ENCODE measurements at regions not wholly inside any gene's neighbourhood (a gene's known extent, or its start where the extent isn't known, plus 50 kb on each side); places are given as distances from the start of the nearest gene placed in this dataset.

DNA sequence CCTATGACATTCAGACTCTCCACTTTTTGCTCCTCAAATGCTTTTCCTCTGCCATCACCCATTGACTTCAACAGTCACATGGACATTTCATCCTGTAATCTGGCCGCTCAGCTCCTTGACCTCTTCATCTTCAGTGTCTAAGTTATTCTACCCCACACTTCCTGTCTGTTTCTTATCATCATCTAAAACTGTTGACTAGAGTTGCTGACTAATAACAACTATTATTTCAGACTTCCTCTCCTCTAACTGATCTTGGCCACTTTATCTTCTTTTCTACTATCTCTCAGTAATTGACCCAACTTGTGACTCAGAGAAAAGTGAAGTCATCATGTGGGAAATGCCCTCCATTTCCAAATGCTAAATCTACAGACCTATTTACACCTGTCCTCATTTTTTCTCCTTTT lies 254.7 kb upstream of the TRPC7 start:
- H3K36me3 ChIP-seq (ENCODE audit: control insufficient read depth, insufficient read depth, low read length) = no peaks in the 10 kb centered on the region
- TF ChIP-seq, protein P1, sequence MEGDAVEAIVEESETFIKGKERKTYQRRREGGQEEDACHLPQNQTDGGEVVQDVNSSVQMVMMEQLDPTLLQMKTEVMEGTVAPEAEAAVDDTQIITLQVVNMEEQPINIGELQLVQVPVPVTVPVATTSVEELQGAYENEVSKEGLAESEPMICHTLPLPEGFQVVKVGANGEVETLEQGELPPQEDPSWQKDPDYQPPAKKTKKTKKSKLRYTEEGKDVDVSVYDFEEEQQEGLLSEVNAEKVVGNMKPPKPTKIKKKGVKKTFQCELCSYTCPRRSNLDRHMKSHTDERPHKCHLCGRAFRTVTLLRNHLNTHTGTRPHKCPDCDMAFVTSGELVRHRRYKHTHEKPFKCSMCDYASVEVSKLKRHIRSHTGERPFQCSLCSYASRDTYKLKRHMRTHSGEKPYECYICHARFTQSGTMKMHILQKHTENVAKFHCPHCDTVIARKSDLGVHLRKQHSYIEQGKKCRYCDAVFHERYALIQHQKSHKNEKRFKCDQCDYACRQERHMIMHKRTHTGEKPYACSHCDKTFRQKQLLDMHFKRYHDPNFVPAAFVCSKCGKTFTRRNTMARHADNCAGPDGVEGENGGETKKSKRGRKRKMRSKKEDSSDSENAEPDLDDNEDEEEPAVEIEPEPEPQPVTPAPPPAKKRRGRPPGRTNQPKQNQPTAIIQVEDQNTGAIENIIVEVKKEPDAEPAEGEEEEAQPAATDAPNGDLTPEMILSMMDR (IDR thresholded peaks at IDR 0.05; ENCODE audit: insufficient read depth, low read length, poor library complexity, severe bottlenecking) = no peak
- DNase-seq (ENCODE audit: low read depth) = no peak
- no peak overlapping the region for H3K4me3 ChIP-seq (ENCODE audit: low read depth, low read length)
- H3K27me3 ChIP-seq (ENCODE audit: control insufficient read depth, insufficient read depth, low read length) = no peaks in the 10 kb centered on the region

DNA sequence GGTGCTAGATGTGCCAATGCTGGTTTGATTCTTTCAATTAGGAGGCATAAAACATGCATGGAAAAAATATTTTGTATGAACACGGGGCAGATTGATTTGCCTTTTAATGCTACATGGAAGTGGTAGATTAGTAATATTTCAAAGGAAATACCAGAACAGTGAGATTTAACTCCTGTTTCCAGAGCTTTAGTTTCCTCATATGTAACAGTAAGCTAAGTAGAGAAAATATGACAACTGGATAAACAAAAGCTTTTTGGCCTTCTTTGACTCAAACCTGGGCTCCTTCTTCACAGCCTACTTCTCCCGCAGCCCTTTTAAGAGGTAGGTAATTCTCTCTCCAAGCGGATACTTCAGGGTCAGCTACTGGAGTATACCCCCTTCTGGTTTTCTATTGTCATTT lies 254.2 kb upstream of the TRPC7 start:
- no peaks in the 10 kb centered on the region for H3K27me3 ChIP-seq (ENCODE audit: control insufficient read depth, insufficient read depth, low read length)
- DNase-seq (ENCODE audit: low read depth) = no peak
- TF ChIP-seq, protein P1 (IDR thresholded peaks at IDR 0.05; ENCODE audit: insufficient read depth, low read length, poor library complexity, severe bottlenecking) = no peak
- H3K4me3 ChIP-seq (ENCODE audit: low read depth, low read length) = no peak overlapping the region
- no peaks in the 10 kb centered on the region for H3K36me3 ChIP-seq (ENCODE audit: control insufficient read depth, insufficient read depth, low read length)

DNA sequence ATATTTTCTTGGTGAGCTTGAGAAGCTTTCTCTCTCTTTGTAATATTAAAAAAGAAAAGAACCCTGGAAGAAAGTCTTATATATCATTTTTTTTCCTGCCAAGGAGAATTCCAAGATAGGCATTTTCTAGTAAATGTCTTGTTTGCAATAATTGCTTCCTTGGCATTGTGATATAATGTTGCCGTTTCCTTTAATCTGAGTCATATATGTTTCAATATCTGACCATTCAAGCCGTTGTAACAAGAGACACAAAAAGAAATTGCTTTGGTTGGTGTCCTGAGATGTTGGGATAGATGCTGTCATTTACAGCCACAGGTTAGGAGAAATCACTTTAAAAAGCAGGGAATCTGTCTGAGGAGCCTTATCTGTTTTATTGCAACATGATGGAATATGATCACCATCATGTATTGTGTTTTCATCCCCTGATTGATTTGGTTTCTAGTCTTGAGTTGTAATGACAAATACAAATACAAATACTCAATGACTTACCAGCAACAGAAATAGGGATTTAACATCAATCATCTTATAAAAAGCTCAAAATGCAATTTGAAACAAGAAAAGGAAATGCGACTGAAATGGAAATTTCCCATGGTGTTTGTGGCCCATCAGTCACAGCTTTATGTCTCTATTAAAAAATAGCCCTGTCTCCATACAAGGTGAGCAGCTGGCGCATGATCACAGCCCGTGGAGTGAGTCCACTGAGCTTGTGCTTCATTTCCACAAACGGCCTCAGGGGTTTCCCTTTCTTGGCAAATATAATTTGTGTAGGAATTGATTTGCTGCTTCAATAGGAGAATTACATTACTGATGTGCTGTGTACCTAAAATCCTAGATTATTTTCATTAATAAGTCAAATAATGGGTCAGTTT lies 250.1 kb upstream of the TRPC7 start:
- no peak for DNase-seq (ENCODE audit: low read depth)
- H3K27me3 ChIP-seq (ENCODE audit: control insufficient read depth, insufficient read depth, low read length) = no peaks in the 10 kb centered on the region
- no peak overlapping the region for H3K4me3 ChIP-seq (ENCODE audit: low read depth, low read length)
- TF ChIP-seq, protein P1 (IDR thresholded peaks at IDR 0.05; ENCODE audit: insufficient read depth, low read length, poor library complexity, severe bottlenecking) = no peak
- no peaks in the 10 kb centered on the region for H3K36me3 ChIP-seq (ENCODE audit: control insufficient read depth, insufficient read depth, low read length)

DNA sequence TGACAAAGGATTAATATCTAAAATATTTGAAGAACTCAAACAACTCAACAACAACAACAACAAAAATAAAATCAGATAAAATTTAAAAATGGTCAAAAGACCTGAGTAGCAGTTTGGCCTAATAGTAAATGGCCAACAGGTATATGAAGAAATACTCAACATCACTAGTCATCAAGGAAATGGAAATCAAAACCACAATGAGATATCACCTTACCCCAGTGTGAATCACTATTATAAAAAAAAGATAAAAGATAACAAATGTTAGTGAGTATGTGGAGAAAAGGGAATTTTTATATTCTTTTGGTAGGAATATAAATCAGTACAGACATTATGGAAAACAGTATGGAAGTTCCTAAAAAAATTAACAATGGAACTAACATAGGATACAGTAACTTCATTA lies 247.9 kb upstream of the TRPC7 start:
- no peak for DNase-seq (ENCODE audit: low read depth)
- no peaks in the 10 kb centered on the region for H3K27me3 ChIP-seq (ENCODE audit: control insufficient read depth, insufficient read depth, low read length)
- TF ChIP-seq, protein P1 (IDR thresholded peaks at IDR 0.05; ENCODE audit: insufficient read depth, low read length, poor library complexity, severe bottlenecking) = no peak
- H3K4me3 ChIP-seq (ENCODE audit: low read depth, low read length) = no peak overlapping the region
- H3K36me3 ChIP-seq (ENCODE audit: control insufficient read depth, insufficient read depth, low read length) = no peaks in the 10 kb centered on the region

DNA sequence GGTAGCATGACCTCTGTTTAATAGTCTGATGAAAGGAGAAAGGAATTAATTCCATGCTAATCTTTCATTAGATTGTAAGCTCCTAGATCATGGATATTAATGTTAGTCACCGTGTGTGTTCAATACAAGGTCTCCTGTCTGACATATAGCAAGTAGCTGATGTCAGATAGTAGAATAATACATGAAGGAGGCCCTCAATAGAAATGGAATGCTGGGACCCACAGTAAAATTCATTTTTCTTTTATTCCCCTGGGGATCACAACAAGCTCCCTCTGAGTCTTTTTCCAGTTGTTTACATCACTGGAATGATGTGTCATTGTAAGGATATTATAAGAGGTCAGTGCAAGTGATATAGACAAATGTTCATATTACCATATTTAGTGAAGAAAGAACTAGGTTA lies 240.3 kb upstream of the TRPC7 start:
- Histone ChIP-seq H3K4me3 (ENCODE audit: low read depth, low read length) (no peak overlapping the region), H3K27me3 (ENCODE audit: control insufficient read depth, insufficient read depth, low read length) (no peaks in the 10 kb centered on the region), H3K36me3 (ENCODE audit: control insufficient read depth, insufficient read depth, low read length) (no peaks in the 10 kb centered on the region)
- TF ChIP-seq, protein P1 (IDR thresholded peaks at IDR 0.05; ENCODE audit: insufficient read depth, low read length, poor library complexity, severe bottlenecking) = no peak
- no peak for DNase-seq (ENCODE audit: low read depth)

DNA sequence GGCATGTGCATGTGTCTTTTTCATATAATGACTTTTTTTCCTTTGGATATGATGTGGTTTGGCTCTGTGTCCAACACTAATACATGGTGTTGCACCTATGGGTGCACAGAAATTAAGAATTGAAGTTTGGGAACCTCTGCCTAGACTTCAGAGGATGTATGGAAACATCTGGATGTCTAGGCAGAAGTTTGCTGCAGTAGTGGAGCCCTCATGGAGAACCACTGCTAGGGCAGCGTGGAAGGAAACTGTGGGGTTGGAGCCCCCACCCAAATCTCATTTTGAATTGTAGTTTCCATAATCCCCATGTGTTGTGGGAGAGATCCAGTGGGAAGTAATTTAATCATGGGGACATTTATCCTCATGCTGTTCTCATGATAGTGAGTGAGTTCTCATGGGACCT lies 235.0 kb upstream of the TRPC7 start:
- Histone ChIP-seq H3K36me3 (ENCODE audit: control insufficient read depth, insufficient read depth, low read length) (no peaks in the 10 kb centered on the region), H3K4me3 (ENCODE audit: low read depth, low read length) (no peak overlapping the region), H3K27me3 (ENCODE audit: control insufficient read depth, insufficient read depth, low read length) (no peaks in the 10 kb centered on the region)
- TF ChIP-seq, protein P1 (IDR thresholded peaks at IDR 0.05; ENCODE audit: insufficient read depth, low read length, poor library complexity, severe bottlenecking) = no peak
- DNase-seq (ENCODE audit: low read depth) = no peak
